ENCODE measurements at regions not wholly inside any gene's neighbourhood (a gene's known extent, or its start where the extent isn't known, plus 50 kb on each side); places are given as distances from the start of the nearest gene placed in this dataset.
"Not testable (repeated sequence)": the region's sequence is repeated elsewhere in the genome, so short reads cannot be mapped to it uniquely, and the experiment has no call there.

- no peak for DNase-seq
These were observed 136.1 kb upstream of the POGK start for GRCh38 chr1:166703141-166703540.

DNA sequence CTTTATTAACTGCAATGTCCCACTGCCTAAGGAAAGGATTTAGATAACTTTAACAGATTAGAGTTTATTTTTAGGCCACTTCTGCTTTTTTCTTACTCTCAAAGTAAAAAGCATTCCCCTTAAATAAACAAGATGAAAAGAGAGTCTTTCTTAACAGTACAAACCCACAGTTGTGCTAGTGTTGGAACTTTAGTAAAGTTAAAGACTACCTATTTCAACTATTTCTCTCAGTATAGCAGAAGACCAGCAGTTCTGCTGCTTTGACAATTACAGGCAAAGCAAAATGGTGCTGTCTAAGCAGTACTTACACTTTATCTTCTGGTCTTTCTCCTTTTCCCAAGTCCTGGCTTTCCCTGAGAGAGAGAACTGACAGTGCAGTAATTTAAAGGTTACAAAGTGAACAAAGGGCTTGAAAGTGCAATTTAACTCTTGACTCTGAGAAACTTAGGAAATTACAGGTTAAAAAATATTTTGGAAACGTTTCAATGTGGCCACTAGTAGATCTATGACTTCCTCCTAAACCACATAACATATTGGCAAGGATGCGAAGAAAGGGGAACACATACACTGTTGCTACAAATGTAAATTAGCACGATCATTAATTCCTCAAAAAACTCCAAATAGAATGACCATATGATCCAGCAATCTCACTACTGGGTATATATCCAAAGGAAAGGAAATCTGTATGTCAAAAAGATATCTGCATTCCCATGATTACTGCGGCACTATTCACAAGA lies 135.4 kb upstream of the POGK start:
- no peak for DNase-seq

DNA sequence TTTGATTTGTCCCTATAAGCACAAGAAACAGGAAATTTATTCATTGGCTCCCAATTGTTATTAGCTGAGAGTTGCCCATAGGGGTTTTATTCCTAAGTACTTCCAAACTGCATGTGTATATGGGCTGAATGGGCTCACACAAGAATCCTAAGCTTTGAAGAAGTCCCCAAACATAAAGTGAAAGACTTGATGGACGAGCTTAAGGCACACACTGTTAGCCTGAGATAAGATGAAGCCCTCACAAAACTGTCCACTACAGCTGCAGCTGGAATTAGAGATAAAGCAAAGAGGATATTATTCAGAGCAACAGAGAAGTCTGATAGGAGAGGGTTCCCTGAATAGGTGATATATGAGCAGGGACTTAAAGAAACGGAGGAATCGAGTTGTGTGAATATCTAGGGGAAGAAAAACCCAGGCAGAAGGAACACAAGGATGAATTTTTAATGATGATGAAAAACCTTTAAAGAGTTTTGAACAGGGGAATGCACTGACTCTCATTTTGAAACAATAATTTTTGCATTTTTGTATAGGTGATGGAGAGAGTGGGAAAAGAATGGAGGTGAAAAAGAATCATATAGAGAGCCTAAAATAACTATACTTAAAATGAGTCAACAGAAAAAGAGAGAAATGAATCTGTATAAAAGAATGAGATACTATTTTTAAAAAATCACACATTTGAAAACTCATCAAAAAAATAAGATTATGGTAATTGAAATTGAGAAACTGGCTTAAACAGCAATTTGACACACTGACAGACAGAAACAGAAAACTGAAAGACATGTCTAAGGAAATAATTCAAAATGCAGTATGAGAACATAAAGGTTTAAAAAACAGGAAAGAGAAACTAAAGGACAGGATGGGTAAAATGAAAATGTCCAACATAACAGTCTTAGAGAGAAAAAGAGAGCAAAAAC lies 133.6 kb upstream of the POGK start:
- no peak for DNase-seq

DNA sequence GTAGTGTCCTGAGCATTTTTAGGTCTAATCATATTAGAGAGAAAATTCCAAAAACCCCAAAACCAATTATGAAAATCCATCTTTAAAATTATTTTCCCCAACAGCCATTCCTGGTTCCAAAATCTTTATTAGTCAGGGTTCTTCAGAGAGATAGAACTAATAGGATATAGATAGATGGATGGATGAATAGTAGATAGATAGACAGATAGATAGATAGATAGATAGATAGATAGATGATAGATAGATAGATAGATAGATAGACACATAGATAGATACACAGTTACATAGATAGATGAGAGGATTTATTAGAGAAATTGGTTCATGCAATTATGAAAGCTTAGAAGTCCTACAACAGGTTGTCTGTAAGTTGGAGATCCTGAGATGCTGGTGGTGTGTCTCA lies 122.7 kb upstream of the POGK start:
- no peak for DNase-seq

- DNase-seq: no peak
These were observed 118.1 kb upstream of the POGK start for GRCh38 chr1:166721145-166721544.

- DNase-seq: no peak
These were observed 108.9 kb upstream of the POGK start for GRCh38 chr1:166730299-166730888.

- DNase-seq: no peak
These were observed 101.1 kb upstream of the POGK start for GRCh38 chr1:166738140-166738539.

DNA sequence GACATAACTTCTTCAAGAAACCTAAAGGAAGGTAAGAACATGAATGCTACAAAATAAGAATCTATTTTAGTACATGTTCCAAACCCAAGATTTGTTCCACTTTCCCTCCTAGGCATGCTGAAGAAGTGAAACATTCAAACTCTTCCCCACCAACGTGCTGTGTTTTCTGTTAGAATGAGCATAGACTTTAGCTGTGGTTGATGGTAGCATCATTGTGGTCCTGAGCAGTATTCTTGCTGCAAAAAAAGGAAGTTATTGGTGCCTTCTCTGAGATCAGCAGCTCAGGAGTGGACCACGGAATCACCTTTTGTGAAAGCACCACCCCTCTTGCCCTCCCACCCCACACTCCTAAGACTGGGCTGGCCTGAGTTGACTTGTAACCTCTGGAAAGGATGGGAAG lies 100.4 kb upstream of the POGK start:
- DNase-seq: no peak

DNA sequence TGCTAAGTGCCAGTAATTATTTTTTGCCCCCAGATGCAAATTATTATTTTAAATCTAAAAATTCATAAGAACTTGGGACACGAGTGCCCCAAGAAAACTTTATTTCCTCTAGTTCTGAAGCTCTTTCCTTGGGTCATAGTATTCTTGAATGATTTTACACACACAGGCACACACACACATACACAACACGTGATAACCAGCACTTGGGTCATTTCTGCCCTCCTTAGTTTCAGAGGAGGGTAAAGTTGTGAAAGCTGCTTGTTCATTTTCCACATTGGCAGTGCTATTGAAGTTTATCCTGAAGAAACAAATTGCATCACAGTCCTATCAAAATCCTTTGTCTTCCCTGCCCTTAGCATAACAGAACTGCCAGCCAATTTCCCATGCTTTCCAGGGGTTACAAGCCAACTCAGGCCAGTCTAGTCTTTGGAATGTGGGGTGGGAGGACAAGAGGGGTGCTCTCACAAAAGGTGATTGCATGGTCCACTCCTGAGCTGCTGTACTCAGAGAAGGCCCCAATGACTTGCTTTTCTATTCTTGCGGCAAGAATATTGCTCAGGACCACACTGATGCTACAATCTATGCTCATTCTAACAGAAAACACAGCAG lies 98.5 kb upstream of the POGK start:
- no peak for DNase-seq

DNA sequence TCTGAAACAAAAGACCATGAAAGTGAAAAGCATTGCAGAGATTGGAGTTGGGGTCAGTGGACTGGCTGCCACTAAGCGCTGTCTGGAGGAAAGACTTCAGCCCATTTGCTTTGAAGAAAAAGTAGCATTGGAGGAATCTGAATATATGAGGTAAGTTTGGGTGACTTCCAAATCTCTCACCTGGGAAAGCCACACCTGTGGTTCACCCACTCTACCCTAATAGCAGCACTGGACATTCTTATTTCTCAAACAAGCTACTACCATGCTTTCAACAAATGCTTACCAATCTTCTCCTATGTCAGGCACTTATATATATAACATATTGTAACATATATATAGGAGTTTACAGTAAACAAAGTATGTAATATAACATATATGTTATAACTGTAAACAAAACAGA lies 76.0 kb upstream of the POGK start:
- no peak for DNase-seq

DNA sequence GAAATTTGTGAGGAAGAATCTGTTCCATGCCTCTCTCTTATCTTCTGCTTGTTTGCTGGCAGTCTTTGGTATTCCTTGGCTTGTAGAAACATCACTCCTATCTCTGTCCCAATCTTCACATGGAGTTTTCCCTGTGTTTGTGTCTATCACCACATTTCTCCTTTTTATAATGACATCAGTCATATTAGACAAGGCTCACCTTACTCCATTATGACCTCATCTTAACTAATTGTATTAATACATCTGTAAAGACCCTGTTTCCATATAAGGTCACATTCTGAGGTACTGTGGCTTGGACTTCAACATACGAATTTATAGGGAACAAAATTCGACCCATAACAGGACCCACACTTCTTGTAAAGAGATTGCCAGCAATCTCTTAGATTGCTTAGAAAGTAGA lies 72.3 kb upstream of the POGK start:
- no peak for DNase-seq

- DNase-seq: not testable (repeated sequence)
These were observed 54.6 kb upstream of the POGK start for GRCh38 chr1:166784646-166785045.

GRCh38 chr1:166785987-166786386 lies 53.3 kb upstream of the POGK start:
- no peak for DNase-seq

GRCh38 chr1:166789286-166789685 lies 50.0 kb upstream of the POGK start:
- peak; percentile 46 for DNase-seq

Measured in NCI-H1105 treated with DMSO at 0.1 percent for 48 hours (cell line).